Naive thymus-derived CD8-positive, alpha-beta T cell (primary cell): ENCODE measurements at regions not wholly inside any gene's neighbourhood (a gene's known extent, or its start where the extent isn't known, plus 50 kb on each side); places are given as distances from the start of the nearest gene placed in this dataset.

Experiments
- ATAC-seq, 2 donors: fragments of 150-1000 bp; cut with Tn5 transposase in 1 of 2; sonication (Bioruptor Pico), chemical (Tn5 transposase) in 1 of 2; 1 replicate in 1 of 2; 2 replicates in 1 of 2; pipeline ENCODE4 v1.10.0; 2021; ENCODE audit warnings: mild to moderate bottlenecking in 2 of 2, moderate library complexity in 2 of 2
- POLR2A ChIA-PET: fragments of 350-600 bp; sonication (Branson Sonifier 250); formaldehyde crosslinking; loops from one replicate; lab custom pipeline; 2021; ENCODE audit warnings: antibody characterized with exemption; lab: Charles Lee
- DNase-seq, 10 donors: peaks; one replicate each; pipeline versions ENCODE4 v3.0.0 to v3.0.0-alpha.2; 2020 to 2022
- H3K27ac Mint-ChIP-seq, 10 donors: one replicate each; pipeline ENCODE4 v1.8.0; 2020 to 2022; ENCODE audit warnings: mild to moderate bottlenecking in 10 of 10, mixed read lengths in 10 of 10, moderate library complexity in 4 of 10, inconsistent platforms in 1 of 10
- H3K27me3 Mint-ChIP-seq, 5 donors: one replicate each; pipeline ENCODE4 v1.8.0; 2021 to 2022; ENCODE audit warnings: mixed read lengths in 5 of 5
- H3K36me3 Mint-ChIP-seq, 3 donors: one replicate each; pipeline ENCODE4 v1.8.0; 2020 to 2022; ENCODE audit warnings: mixed read lengths in 3 of 3, mild to moderate bottlenecking in 2 of 3, inconsistent platforms in 1 of 3
- H3K4me1 Mint-ChIP-seq, 4 donors: one replicate each; pipeline ENCODE4 v1.8.0; 2021 to 2022; ENCODE audit warnings: mixed read lengths in 4 of 4
- H3K4me3 Mint-ChIP-seq, 10 donors: one replicate each; pipeline ENCODE4 v1.8.0; 2020 to 2022; ENCODE audit warnings: mild to moderate bottlenecking in 10 of 10, mixed read lengths in 10 of 10, moderate library complexity in 6 of 10, inconsistent platforms in 1 of 10
- H3K9me3 Mint-ChIP-seq, 9 donors: one replicate each; pipeline ENCODE4 v1.8.0; 2020 to 2022; ENCODE audit warnings: mixed read lengths in 9 of 9, mild to moderate bottlenecking in 3 of 9, inconsistent platforms in 1 of 9, moderate library complexity in 1 of 9

DNA sequence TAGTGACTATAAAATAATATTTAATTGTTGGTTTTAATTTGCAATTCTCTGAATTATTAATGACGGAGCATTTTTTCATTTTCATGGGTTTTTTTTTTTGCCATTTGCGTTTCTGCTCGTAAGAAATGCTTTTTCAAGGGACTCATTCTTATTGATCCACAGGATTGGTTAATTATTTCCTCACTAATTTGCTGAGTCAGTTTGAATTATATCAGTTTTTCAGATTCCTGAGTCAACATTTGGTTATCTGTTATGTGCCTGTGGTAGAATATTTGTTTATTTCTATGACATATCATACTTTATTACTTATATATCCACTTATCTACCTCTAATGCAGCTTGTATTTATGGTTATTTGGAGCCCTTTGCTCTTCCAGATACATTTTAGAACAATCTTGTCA, 257.0 kb upstream of the BTBD3 start:
- POLR2A ChIA-PET: no interaction called here
- no peak for DNase-seq
- no peaks in the 10 kb centered on the region for H3K27me3 Mint-ChIP-seq
- no peak overlapping the region for H3K4me3 Mint-ChIP-seq
- H3K27ac Mint-ChIP-seq: no peak overlapping the region
- peaks cover 0 to 17% (median 0%) of the 10 kb centered on the region in 9 donors for H3K9me3 Mint-ChIP-seq
- ATAC-seq: no peak
- no peaks in the 10 kb centered on the region for H3K36me3 Mint-ChIP-seq
- no peaks in the 10 kb centered on the region for H3K4me1 Mint-ChIP-seq

DNA sequence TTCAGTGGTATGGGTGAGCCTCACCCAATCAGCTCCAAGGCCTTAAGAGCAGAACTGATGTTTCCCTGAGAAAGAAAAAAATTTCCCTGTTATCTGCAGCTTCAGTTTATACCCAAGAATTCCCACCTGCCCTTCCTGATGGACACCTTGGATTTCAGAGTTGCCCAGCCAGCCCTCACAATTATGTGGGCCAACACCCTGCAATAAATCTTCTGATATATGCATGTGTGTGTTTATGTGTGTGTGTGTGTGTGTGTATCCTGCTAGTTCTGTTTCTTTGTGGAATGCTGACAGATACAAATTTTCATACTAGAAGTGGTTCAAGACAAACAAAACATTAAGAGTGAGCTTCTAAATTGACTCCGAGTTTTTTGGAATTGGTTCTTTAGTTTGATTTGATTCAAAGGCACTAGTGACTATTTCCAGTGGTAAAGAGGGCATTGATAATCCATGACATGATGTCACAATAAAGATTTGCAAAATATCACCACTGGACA, 246.6 kb upstream of the BTBD3 start:
- DNase-seq (no peak), ATAC-seq (no peak)
- POLR2A ChIA-PET: no interaction called here
- Mint-ChIP-seq H3K36me3 (peaks cover 0 to 2% (median 0%) of the 10 kb centered on the region in 3 donors), H3K4me3 (no peak overlapping the region), H3K27me3 (peaks cover 0 to 5% (median 0%) of the 10 kb centered on the region in 5 donors), H3K27ac (no peak overlapping the region), H3K9me3 (peaks cover 0 to 19% (median 0%) of the 10 kb centered on the region in 9 donors), H3K4me1 (no peaks in the 10 kb centered on the region)

DNA sequence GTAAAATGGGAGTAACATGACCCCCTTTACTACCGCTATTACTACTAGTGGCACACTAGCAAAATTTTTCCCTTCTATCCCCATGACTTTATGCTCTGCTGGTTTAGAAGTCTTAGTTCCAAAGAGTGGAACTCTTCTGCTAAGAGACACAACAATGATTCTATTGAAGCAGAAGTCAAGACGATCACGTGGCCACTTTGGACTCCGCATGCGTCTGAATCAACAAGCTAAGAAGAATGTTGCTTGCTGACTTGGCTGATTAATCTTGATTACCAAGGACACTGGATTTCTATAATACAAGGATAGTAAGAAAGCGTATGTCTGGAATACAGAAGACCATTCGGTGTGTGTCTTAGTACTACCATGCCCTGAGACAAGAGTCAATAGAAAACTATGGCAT, 244.7 kb upstream of the BTBD3 start:
- peaks cover 0 to 2% (median 0%) of the 10 kb centered on the region in 3 donors for H3K36me3 Mint-ChIP-seq
- H3K4me3 Mint-ChIP-seq: no peak overlapping the region
- POLR2A ChIA-PET: no interaction called here
- no peaks in the 10 kb centered on the region for H3K27me3 Mint-ChIP-seq
- H3K4me1 Mint-ChIP-seq: no peaks in the 10 kb centered on the region
- no peak for DNase-seq
- no peak overlapping the region for H3K27ac Mint-ChIP-seq
- H3K9me3 Mint-ChIP-seq: peaks cover 0 to 11% (median 0%) of the 10 kb centered on the region in 9 donors
- ATAC-seq: no peak

DNA sequence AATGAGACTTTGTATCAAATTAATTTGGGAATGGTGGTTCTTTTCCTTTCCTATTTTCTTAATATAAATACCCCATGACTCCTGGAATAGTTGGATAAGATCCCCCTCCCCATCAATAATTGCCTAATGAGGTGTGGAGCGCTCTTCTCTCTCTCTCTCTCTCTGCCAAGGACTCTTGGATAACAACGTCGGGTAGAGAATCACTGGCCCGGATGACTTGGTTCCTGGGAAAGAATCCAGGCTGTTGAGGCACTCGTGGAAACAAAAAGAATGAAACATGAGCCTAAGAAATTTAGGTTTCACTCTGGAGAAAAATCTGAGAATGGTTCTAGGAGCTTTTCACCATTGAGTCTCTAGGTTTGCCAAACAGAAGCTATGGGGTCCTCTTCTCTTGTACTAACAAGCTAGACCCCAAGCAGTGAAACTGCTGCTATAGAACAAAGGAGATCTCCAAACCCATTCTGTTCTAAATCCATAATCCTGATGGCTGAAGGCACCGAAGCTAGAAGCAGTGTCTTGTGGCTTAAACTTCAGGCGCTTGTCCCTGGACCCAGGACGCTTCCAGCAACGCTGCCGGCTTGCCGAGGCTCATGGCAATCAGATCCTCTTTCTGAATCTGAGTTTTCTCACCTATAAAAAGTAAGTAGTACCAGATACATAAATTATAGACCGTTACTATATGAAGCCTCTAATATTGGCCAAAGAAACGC, 241.6 kb upstream of the BTBD3 start:
- DNase-seq (no peak), ATAC-seq (no peak)
- H3K4me1 Mint-ChIP-seq: no peaks in the 10 kb centered on the region
- peaks cover 0 to 3% (median 0%) of the 10 kb centered on the region in 9 donors for H3K9me3 Mint-ChIP-seq
- H3K27ac Mint-ChIP-seq: no peak overlapping the region
- no peaks in the 10 kb centered on the region for H3K27me3 Mint-ChIP-seq
- peaks cover 0 to 2% (median 0%) of the 10 kb centered on the region in 3 donors for H3K36me3 Mint-ChIP-seq
- POLR2A ChIA-PET: no interaction called here
- no peak overlapping the region for H3K4me3 Mint-ChIP-seq

- DNase-seq (no peak), ATAC-seq (no peak)
- Mint-ChIP-seq H3K4me3 (no peak overlapping the region), H3K36me3 (peaks cover 0 to 2% (median 0%) of the 10 kb centered on the region in 3 donors), H3K27ac (no peak overlapping the region), H3K9me3 (peaks cover 0 to 4% (median 0%) of the 10 kb centered on the region in 9 donors), H3K27me3 (no peaks in the 10 kb centered on the region), H3K4me1 (no peaks in the 10 kb centered on the region)
- POLR2A ChIA-PET: no interaction called here
Measured at GRCh38 chr20:11676630-11677287, 240.9 kb upstream of the BTBD3 start.

DNA sequence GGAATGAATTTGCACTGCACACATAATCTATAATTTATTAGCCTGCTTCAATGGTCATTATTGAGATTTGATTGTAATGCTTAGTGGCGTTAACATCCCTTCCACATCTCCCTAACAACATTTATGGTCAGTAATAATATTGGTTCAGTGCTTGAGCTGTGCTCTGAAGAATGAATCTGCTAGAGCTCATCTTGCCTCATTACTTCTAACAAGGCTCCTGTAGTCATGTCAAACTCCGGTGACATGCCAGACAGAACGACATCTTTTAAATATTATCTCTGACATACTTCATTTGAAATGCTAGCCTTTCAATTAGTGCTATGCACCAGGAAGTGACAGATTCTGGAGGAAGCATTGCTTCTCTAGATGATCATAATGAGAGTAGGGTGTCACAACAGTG, 240.3 kb upstream of the BTBD3 start:
- H3K4me1 Mint-ChIP-seq: no peaks in the 10 kb centered on the region
- no peak overlapping the region for H3K4me3 Mint-ChIP-seq
- no peak overlapping the region for H3K27ac Mint-ChIP-seq
- H3K27me3 Mint-ChIP-seq: no peaks in the 10 kb centered on the region
- POLR2A ChIA-PET: no interaction called here
- ATAC-seq (no peak), DNase-seq (no peak)
- peaks cover 0 to 2% (median 0%) of the 10 kb centered on the region in 3 donors for H3K36me3 Mint-ChIP-seq
- peaks cover 0 to 4% (median 0%) of the 10 kb centered on the region in 9 donors for H3K9me3 Mint-ChIP-seq

GRCh38 chr20:11677836-11678235, 239.9 kb upstream of the BTBD3 start:
- H3K9me3 Mint-ChIP-seq: peaks cover 0 to 4% (median 0%) of the 10 kb centered on the region in 9 donors
- H3K36me3 Mint-ChIP-seq: peaks cover 0 to 2% (median 0%) of the 10 kb centered on the region in 3 donors
- no peak for DNase-seq
- POLR2A ChIA-PET: no interaction called here
- H3K27me3 Mint-ChIP-seq: no peaks in the 10 kb centered on the region
- H3K27ac Mint-ChIP-seq: no peak overlapping the region
- ATAC-seq: no peak
- no peaks in the 10 kb centered on the region for H3K4me1 Mint-ChIP-seq
- no peak overlapping the region for H3K4me3 Mint-ChIP-seq

DNA sequence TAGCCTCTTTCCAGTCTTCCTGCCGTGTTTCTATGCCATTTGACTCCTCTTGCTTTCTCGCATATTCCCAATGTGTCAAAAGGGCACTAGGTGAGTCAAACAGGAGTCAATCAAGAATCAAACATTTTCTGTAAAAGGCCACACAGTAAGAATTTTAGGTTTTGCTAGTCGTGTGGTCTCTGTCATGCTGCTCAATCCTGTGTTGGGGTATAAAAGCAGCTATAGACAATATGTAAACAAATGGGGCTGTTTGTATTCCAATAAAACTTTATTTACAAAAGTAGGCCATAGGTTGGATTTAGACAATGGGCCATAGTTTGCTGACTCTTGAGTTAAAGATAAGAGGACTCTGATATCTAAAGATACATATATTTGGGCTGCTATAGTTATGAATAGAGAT, 235.4 kb upstream of the BTBD3 start:
- peaks cover 2 to 12% (median 7%) of the 10 kb centered on the region in 5 donors for H3K27me3 Mint-ChIP-seq
- no peak overlapping the region for H3K4me3 Mint-ChIP-seq
- H3K4me1 Mint-ChIP-seq: peaks cover 0 to 3% (median 0%) of the 10 kb centered on the region in 4 donors
- no peaks in the 10 kb centered on the region for H3K36me3 Mint-ChIP-seq
- peaks cover 0 to 8% (median 0%) of the 10 kb centered on the region in 9 donors for H3K9me3 Mint-ChIP-seq
- ATAC-seq (no peak), DNase-seq (no peak)
- POLR2A ChIA-PET: no interaction called here
- no peak overlapping the region for H3K27ac Mint-ChIP-seq

GRCh38 chr20:11686195-11686594, 231.5 kb upstream of the BTBD3 start:
- ATAC-seq (no peak), DNase-seq (no peak)
- Mint-ChIP-seq H3K27me3 (peaks cover 7 to 30% (median 12%) of the 10 kb centered on the region in 5 donors), H3K36me3 (no peaks in the 10 kb centered on the region), H3K4me1 (peaks cover 0 to 3% (median 0%) of the 10 kb centered on the region in 4 donors), H3K27ac (no peak overlapping the region), H3K4me3 (no peak overlapping the region), H3K9me3 (peaks cover 0 to 14% (median 3%) of the 10 kb centered on the region in 9 donors)
- POLR2A ChIA-PET: no interaction called here

- H3K4me3 Mint-ChIP-seq: no peak overlapping the region
- DNase-seq (no peak), ATAC-seq (no peak)
- no peak overlapping the region for H3K27ac Mint-ChIP-seq
- no peaks in the 10 kb centered on the region for H3K36me3 Mint-ChIP-seq
- H3K27me3 Mint-ChIP-seq: peaks cover 7 to 30% (median 12%) of the 10 kb centered on the region in 5 donors
- H3K4me1 Mint-ChIP-seq: peaks cover 0 to 3% (median 0%) of the 10 kb centered on the region in 4 donors
- POLR2A ChIA-PET: no interaction called here
- H3K9me3 Mint-ChIP-seq: peaks cover 0 to 14% (median 5%) of the 10 kb centered on the region in 9 donors
Measured at GRCh38 chr20:11686820-11687543, 230.7 kb upstream of the BTBD3 start.

DNA sequence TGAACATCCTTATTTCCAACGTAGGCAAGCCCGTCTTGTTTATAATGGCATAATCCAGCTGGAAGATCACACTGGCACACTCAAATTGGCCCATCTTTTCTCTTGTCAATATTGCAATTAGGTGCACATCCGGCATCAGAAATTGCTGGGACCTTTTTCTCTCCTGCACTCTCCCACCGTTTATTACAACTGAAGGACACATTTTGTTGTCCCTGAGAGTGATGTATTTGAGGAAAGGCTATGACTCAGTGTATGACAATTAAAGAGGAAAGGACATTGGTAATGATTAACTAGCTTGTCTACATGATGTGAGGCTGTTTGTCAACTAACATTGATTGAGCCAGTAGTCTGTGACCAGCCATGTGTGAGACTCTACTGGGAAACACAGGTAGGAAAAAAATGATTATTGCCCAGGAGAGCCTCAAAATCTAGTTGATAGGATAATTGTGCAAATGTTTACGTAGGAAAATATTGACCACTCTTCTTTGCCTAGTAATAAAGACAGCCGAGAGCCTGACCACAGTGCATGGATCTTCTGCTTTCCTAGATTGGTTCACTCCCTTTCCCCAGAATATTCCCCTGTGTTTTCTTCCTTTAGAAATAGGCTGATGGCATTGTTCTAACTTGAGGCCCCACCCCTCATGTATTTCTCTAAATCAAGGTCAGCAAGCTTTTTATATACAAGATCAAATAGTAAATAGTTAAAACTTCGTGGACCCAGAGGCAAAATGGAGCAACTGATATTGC, 230.0 kb upstream of the BTBD3 start:
- Mint-ChIP-seq H3K36me3 (no peaks in the 10 kb centered on the region), H3K4me1 (peaks cover 0 to 3% (median 0%) of the 10 kb centered on the region in 4 donors), H3K4me3 (no peak overlapping the region), H3K27me3 (peaks cover 7 to 30% (median 12%) of the 10 kb centered on the region in 5 donors), H3K27ac (no peak overlapping the region), H3K9me3 (peaks cover 0 to 14% (median 5%) of the 10 kb centered on the region in 9 donors)
- ATAC-seq (no peak), DNase-seq (no peak)
- POLR2A ChIA-PET: no interaction called here

DNA sequence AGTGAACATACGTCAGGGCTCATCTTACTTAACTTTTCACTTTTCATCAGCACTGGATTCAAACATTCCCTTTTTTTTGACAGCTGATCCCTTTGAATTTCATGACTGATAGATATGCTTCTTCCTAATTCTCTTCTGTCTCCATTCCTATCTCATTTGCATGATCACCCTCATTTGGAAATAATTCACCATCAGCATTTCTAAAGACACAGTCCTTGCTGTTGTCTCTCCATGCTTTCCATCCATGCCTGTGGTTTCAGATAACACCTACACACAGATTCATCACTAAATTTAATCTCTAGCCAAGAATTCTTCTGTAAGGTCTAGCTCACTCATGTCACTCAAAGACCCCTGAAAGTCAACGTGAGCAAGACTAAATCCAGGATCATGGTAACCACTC, 228.4 kb upstream of the BTBD3 start:
- DNase-seq (no peak), ATAC-seq (no peak)
- Mint-ChIP-seq H3K27ac (no peak overlapping the region), H3K36me3 (no peaks in the 10 kb centered on the region), H3K4me1 (peaks cover 0 to 3% (median 0%) of the 10 kb centered on the region in 4 donors), H3K4me3 (no peak overlapping the region), H3K9me3 (peaks cover 0 to 14% (median 5%) of the 10 kb centered on the region in 9 donors), H3K27me3 (peaks cover 7 to 30% (median 9%) of the 10 kb centered on the region in 5 donors)
- POLR2A ChIA-PET: no interaction called here
